Embryonic facial prominence (tissue), 1 donor: ENCODE measurements at regions not wholly inside any gene's neighbourhood (a gene's known extent, or its start where the extent isn't known, plus 50 kb on each side); places are given as distances from the start of the nearest gene placed in this dataset.

ENCODE experiments used
- DNase-seq: peaks from one replicate; pipeline ENCODE4 v3.0.0-alpha.2; 2016; ENCODE audit errors: extremely low spot score

GRCh38 chr2:225993430-225993829 lies 593.9 kb downstream of the NYAP2 start:
- DNase-seq = no peak

- no peak for DNase-seq
Measured at GRCh38 chr2:225989809-225990208, 590.3 kb downstream of the NYAP2 start.

- no peak for DNase-seq
Measured at GRCh38 chr2:225980372-225980771, 580.9 kb downstream of the NYAP2 start.

GRCh38 chr2:225971433-225971832 lies 571.9 kb downstream of the NYAP2 start:
- no peak for DNase-seq

- no peak for DNase-seq
Measured at GRCh38 chr2:225948903-225949302, 549.4 kb downstream of the NYAP2 start.

- DNase-seq = no peak
Measured at GRCh38 chr2:225938991-225939390, 539.5 kb downstream of the NYAP2 start.

GRCh38 chr2:225937625-225938187 lies 538.2 kb downstream of the NYAP2 start:
- no peak for DNase-seq

GRCh38 chr2:225932811-225933413 lies 533.4 kb downstream of the NYAP2 start:
- DNase-seq = no peak

- DNase-seq = no peak
Measured at GRCh38 chr2:225930687-225931086, 531.2 kb downstream of the NYAP2 start.

- peak; percentile 14 for DNase-seq
Measured at GRCh38 chr2:225920621-225921220, 521.2 kb downstream of the NYAP2 start.

GRCh38 chr2:225916692-225917091 lies 517.2 kb downstream of the NYAP2 start:
- no peak for DNase-seq

GRCh38 chr2:225911019-225911418 lies 511.5 kb downstream of the NYAP2 start:
- no peak for DNase-seq

GRCh38 chr2:225895126-225895525 lies 495.6 kb downstream of the NYAP2 start:
- no peak for DNase-seq

GRCh38 chr2:225894236-225894980 lies 494.9 kb downstream of the NYAP2 start:
- DNase-seq = no peak

GRCh38 chr2:225893151-225893550 lies 493.6 kb downstream of the NYAP2 start:
- DNase-seq = no peak

GRCh38 chr2:225891771-225892170 lies 492.3 kb downstream of the NYAP2 start:
- no peak for DNase-seq

GRCh38 chr2:225891013-225891412 lies 491.5 kb downstream of the NYAP2 start:
- no peak for DNase-seq

GRCh38 chr2:225889452-225889851 lies 489.9 kb downstream of the NYAP2 start:
- peak; percentile 32 for DNase-seq

GRCh38 chr2:225867071-225867470 lies 467.6 kb downstream of the NYAP2 start:
- DNase-seq = no peak

GRCh38 chr2:225865468-225865867 lies 466.0 kb downstream of the NYAP2 start:
- DNase-seq = no peak

GRCh38 chr2:225864394-225864793 lies 464.9 kb downstream of the NYAP2 start:
- no peak for DNase-seq

GRCh38 chr2:225842939-225843338 lies 443.4 kb downstream of the NYAP2 start:
- DNase-seq = no peak

GRCh38 chr2:225841314-225841713 lies 441.8 kb downstream of the NYAP2 start:
- no peak for DNase-seq
